ENCODE measurements at regions not wholly inside any gene's neighbourhood (a gene's known extent, or its start where the extent isn't known, plus 50 kb on each side); places are given as distances from the start of the nearest gene placed in this dataset.

DNA sequence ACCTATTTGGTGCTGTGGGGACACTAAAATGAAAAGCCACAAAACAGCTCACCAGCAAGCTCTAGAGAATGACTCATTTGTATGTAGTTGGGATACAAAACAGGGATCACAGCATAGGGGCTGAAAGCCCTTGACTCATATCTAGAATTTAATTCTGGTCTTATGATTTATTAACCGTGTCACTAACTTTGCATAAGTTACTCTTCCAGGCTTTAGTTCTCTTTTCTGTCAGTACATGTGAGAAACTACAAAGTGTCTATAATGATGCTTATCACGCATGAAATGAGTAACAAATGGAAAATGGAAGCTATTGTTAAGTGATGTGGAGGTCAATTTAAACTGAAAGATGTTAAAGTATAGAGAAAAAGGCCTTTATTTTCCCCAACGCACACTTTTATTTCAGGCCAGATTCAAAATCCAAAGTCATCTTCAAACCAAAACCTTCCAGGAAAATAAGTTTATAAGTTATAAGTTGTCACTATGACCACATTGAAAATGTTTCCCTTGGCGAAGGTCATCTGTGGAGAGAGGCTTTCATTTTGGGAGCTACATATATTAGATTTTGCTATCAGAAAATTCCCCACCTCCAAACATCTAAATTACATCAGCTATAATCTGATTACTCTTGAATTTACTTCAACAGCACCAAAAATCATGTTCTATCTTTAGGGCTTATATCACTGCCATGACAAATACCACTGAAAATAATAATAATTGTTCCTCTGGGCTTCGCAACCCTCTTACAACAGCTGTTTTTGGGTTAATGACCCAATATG lies 430.5 kb downstream of the MRPL39 start:
- TF ChIP-seq EZH2 (IDR thresholded peaks at IDR 0.05; ENCODE audit: insufficient read depth, low read length): no peak
- TF ChIP-seq CTCF (IDR thresholded peaks at IDR 0.05; ENCODE audit: insufficient read depth, low read depth, low read length): no peak

Measured in astrocyte (in vitro differentiated cells and primary cell).